ENCODE measurements at regions not wholly inside any gene's neighbourhood (a gene's known extent, or its start where the extent isn't known, plus 50 kb on each side); places are given as distances from the start of the nearest gene placed in this dataset.

DNA sequence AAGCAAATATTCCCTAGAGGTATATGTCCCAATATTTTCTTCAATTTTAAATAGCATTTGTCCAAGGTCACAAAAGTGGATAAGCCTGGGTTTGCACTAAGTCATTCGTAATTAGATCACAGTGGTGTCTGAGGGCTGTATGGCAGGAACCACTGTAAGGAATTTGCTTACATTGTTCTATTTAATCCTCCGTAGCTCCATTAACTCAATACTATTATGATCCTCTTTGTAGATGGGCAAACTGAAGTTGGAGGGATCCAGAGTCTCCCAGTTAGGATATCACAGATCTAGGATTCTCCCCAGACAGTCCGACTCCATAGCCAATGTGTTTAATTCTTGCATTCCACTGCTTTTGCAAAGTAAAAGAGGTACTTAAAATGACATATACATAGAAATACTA is 242.7 kb upstream of the DCAF8L1 start:
- ChIA-PET POLR2A (no interaction called here), CTCF (no interaction called here)
- TF ChIP-seq, protein P1, sequence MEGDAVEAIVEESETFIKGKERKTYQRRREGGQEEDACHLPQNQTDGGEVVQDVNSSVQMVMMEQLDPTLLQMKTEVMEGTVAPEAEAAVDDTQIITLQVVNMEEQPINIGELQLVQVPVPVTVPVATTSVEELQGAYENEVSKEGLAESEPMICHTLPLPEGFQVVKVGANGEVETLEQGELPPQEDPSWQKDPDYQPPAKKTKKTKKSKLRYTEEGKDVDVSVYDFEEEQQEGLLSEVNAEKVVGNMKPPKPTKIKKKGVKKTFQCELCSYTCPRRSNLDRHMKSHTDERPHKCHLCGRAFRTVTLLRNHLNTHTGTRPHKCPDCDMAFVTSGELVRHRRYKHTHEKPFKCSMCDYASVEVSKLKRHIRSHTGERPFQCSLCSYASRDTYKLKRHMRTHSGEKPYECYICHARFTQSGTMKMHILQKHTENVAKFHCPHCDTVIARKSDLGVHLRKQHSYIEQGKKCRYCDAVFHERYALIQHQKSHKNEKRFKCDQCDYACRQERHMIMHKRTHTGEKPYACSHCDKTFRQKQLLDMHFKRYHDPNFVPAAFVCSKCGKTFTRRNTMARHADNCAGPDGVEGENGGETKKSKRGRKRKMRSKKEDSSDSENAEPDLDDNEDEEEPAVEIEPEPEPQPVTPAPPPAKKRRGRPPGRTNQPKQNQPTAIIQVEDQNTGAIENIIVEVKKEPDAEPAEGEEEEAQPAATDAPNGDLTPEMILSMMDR (IDR thresholded peaks at IDR 0.05; ENCODE audit: control extremely low read depth, extremely low read depth, low read depth, missing control alignments) = no peak
- DNase-seq (ENCODE audit: extremely low spot score) = no peak

DNA sequence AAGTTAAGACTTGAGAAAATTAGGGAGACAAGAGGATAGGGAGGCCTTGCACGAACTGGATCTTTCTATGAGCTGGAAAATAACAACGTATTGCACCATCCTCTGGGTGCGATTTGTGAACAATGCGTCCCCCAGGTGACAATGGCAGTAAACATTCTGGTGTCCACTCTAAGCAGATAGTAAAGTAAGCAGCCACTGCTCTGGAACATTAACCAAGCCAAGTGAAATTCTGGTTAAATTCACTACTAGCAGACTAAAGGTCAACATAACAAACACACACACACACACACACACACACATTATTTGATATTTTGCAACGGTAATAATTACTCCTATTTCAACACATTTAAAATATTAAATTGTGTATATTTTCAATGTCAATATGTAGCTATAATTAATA is 242.2 kb upstream of the DCAF8L1 start:
- POLR2A ChIA-PET = no interaction called here

GRCh38 chrX:28205905-28206304 is 224.7 kb upstream of the DCAF8L1 start:
- ChIA-PET POLR2A (no interaction called here), CTCF (no interaction called here)
- no peak for DNase-seq (ENCODE audit: extremely low spot score)
- TF ChIP-seq, protein P1 (IDR thresholded peaks at IDR 0.05; ENCODE audit: control extremely low read depth, extremely low read depth, low read depth, missing control alignments) = no peak

More for the DNA sequence above, 242.2 kb upstream of the DCAF8L1 start:
- CTCF ChIA-PET = no interaction called here
- DNase-seq (ENCODE audit: extremely low spot score) = no peak
- TF ChIP-seq, protein P1 (IDR thresholded peaks at IDR 0.05; ENCODE audit: control extremely low read depth, extremely low read depth, low read depth, missing control alignments) = no peak

DNA sequence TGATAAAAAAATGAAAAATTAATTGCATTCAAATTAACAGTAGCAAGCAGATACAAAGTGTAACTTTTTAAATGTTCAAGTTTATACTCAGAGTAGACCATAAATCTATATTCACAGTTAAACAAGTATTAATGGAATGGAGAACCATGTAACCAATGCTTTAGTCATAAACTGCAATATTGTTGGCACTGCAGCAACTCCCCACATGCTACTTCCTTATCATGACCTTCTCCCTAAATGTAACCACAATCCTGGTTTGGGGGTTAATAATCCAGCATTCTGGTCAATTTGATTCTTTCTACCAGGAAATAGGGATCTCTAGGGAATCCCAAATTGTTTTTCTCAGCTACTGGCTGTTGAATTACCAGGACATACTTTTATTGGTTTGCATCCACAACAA is 223.9 kb upstream of the DCAF8L1 start:
- CTCF ChIA-PET = no interaction called here
- TF ChIP-seq, protein P1 (IDR thresholded peaks at IDR 0.05; ENCODE audit: control extremely low read depth, extremely low read depth, low read depth, missing control alignments) = no peak
- POLR2A ChIA-PET = no interaction called here
- DNase-seq (ENCODE audit: extremely low spot score) = no peak

GRCh38 chrX:28189011-28189410 is 207.8 kb upstream of the DCAF8L1 start:
- TF ChIP-seq, protein P1 (IDR thresholded peaks at IDR 0.05; ENCODE audit: control extremely low read depth, extremely low read depth, low read depth, missing control alignments) = no peak
- ChIA-PET CTCF (no interaction called here), POLR2A (no interaction called here)
- DNase-seq (ENCODE audit: extremely low spot score) = no peak

DNA sequence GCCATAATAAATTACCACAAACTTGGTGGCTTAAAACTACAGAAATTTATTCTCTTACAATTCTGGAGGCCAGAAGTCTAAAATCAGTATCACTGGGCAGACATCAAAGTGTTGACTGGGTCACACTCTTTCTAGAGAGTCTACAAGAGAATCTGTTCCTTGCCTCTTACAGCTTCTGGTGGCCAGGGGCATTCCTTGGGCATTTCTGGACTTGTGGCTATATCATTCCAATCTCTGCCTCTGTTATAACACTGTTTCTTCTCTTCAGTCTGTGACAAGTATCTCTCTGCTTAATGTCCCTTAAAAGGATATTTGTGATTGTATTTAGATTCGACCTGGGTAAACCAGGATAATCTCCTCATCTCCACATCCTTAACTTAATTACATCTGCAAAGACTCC is 207.3 kb upstream of the DCAF8L1 start:
- POLR2A ChIA-PET = no interaction called here
- TF ChIP-seq, protein P1 (IDR thresholded peaks at IDR 0.05; ENCODE audit: control extremely low read depth, extremely low read depth, low read depth, missing control alignments) = no peak
- DNase-seq (ENCODE audit: extremely low spot score) = no peak
- CTCF ChIA-PET = no interaction called here

DNA sequence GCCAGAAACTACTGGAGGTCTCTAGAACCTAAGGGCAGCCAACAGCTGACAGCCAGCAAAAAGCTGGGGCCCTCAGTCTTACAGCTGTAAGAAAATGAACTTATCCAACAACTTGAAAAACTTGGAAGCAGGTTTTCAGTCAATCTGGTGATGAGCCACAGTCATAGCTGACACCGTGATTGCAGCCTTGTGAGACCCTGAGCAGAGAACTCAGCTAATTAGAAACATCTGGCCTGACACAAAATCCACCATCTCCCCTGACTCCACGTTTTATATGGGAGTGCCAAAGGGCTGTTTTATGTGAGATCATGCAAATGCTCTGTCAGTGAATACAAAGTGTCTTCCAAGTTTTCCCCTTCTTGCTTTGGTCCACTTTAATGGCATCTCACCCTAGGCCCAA is 198.8 kb upstream of the DCAF8L1 start:
- ChIA-PET POLR2A (no interaction called here), CTCF (no interaction called here)
- TF ChIP-seq, protein P1 (IDR thresholded peaks at IDR 0.05; ENCODE audit: control extremely low read depth, extremely low read depth, low read depth, missing control alignments) = no peak
- no peak for DNase-seq (ENCODE audit: extremely low spot score)

Data from GM10248 (cell line).